ENCODE measurements at regions not wholly inside any gene's neighbourhood (a gene's known extent, or its start where the extent isn't known, plus 50 kb on each side); places are given as distances from the start of the nearest gene placed in this dataset.
"Not testable (repeated sequence)": the region's sequence is repeated elsewhere in the genome, so short reads cannot be mapped to it uniquely, and the experiment has no call there.

GRCh38 chrX:140633105-140633504, 76.5 kb upstream of the LINC00632 start:
- DNase-seq, ATAC-seq: not testable (repeated sequence)

DNA sequence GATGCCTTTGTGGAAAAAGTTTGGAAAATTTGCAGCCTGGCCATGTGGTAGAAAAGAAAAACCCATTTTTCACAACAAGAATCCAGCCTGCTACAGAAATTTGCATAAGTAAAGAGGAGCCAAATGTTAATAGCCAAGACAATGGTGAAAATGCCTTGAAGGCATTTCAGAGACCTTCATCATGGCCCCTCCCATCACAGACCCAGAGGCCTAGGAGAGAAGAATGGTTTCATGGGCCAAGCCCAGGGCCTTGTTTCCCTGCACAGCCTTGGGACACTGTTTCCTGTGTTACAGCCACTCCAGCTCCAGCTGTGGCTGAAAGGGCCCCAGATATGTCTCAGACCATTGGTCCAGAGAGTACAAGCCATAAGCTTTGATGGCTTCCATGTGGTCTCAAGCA, 101.4 kb upstream of the LINC00632 start:
- no peak for ATAC-seq

DNA sequence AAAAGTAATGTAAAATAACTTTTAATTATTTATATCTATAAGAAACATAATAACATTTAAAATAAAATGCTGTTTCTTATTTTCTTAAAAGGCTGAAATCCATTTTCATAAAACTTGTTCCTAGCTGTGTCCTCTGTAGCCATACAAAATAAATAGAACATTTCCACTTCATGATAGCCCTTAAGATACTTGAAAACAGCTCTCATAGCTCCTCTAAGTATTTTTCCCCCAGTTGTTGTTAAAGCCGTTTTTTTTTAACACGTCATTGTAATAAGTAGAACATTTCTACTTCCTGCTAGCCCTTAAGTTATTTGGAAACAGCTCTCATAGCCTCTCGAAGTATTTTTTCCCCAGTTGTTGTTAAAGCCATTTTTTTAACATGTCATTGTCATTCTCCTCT, 97.3 kb upstream of the SOX3 start:
- DNase-seq (no peak), ATAC-seq (no peak)

More for the DNA sequence above, 101.4 kb upstream of the LINC00632 start:
- no peak for DNase-seq

- ATAC-seq (no peak), DNase-seq (no peak)
Measured at GRCh38 chrX:140599851-140600250, 95.0 kb upstream of the SOX3 start.

- no peak for ATAC-seq
Measured at GRCh38 chrX:140589657-140590056, 84.8 kb upstream of the SOX3 start.

DNA sequence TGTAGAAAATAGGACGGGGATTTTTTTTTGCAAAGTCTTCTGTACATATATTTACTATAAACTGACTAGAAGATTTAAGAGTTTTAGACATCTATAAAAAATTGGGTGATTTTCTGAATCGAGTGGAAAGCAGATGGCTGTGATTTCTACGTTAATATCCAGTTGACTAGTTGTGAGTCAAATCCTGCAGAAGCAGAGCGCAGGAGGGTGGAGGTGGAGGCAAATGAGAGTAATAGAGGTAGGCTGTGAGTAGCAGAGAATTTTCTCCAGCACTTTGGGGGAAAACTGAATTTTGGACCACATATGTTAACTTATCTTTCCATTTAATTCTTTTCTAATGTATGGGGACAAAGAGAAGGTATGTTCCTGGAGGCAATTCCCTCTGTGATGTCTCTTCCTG, 82.1 kb upstream of the SOX3 start:
- DNase-seq (no peak), ATAC-seq (no peak)

More at GRCh38 chrX:140589657-140590056, 84.8 kb upstream of the SOX3 start:
- no peak for DNase-seq

GRCh38 chrX:140580478-140580877, 75.6 kb upstream of the SOX3 start:
- ATAC-seq (no peak), DNase-seq (no peak)

DNA sequence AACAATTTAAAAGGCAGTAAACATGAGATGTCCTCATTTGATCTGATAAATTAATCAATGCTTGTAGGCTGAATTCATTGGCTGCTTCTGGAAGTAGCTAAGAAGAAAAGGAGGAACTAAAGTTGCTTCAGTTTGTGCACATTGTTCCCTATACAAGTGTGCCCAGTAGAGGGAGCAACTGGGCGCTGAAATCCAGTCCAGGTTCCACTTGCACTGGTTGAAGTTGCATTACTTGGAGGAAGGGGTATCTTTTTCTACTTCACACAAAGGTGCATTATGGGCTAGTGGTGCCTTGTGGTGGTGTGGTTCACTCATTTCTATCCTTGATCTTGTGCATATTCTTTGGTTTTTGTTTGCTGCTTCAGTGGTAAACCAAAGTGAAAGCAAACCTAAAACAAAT, 67.9 kb upstream of the SOX3 start:
- DNase-seq = peak; percentile 9

DNA sequence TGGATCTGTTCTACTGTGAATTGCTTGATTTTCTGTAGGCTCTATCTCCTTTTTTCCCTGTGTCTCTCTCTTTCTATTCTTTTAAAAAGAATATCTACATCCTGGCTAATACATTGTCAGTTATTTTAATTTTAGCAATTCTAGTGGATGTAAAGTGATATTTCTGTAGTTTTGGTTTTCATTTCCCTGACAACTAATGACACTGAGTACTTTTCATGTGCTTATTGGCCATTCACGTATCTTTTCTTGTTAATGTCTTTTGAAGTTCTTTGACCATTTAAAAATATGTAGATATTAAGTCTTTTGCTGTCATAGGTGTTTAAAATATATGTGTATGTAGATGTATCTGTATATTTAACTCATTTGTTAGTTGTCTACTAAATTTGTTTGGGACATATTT, 59.0 kb upstream of the SOX3 start:
- ATAC-seq = no peak

More for the DNA sequence above, 67.9 kb upstream of the SOX3 start:
- ATAC-seq = no peak

More for the DNA sequence above, 59.0 kb upstream of the SOX3 start:
- no peak for DNase-seq
